Adrenal gland (tissue), 9 donors: ENCODE measurements at regions not wholly inside any gene's neighbourhood (a gene's known extent, or its start where the extent isn't known, plus 50 kb on each side); places are given as distances from the start of the nearest gene placed in this dataset.

ENCODE experiments used
- DNase-seq, 7 donors: peaks; one replicate each; pipeline ENCODE4 v3.0.0-alpha.2; 2019 to 2020
- H3K27ac ChIP-seq, 5 donors: fragments of 200-600 bp; sonication (generic) in 4 of 5; 1 replicate in 3 of 5; 2 replicates in 2 of 5; pipeline versions ENCODE4 v1.5.1 to v1.8.0; 2016 to 2020; ENCODE audit warnings: mild to moderate bottlenecking in 1 of 5
- H3K27me3 ChIP-seq: fragments of 200-600 bp; 2 replicates; pipeline ENCODE4 v1.8.0; 2021
- H3K36me3 ChIP-seq, 2 donors: fragments of 200-600 bp; replicated peaks in 1 of 2; 1 replicate in 1 of 2; 2 replicates in 1 of 2; pipeline versions ENCODE4 v1.5.1 to v1.8.0; 2018 to 2022
- H3K4me1 ChIP-seq, 2 donors: fragments of 200-600 bp; replicated peaks in 1 of 2; 1 replicate in 1 of 2; 2 replicates in 1 of 2; pipeline versions ENCODE4 v1.5.1 to v1.8.0; 2018 to 2021
- H3K4me3 ChIP-seq, 4 donors: fragments of 200-600 bp; sonication (generic) in 3 of 4; one replicate each; pipeline ENCODE4 v1.5.1; 2016 to 2018
- H3K9me3 ChIP-seq, 3 donors: fragments of 200-600 bp; sonication (generic) in 1 of 3; replicated peaks in 1 of 3; 1 replicate in 2 of 3; 2 replicates in 1 of 3; pipeline versions ENCODE4 v1.5.1 to v1.8.0; 2016 to 2021
- POLR2A ChIP-seq, 2 donors: fragments of 450-650 bp; IDR thresholded peaks; one replicate each; pipeline ENCODE4 v1.6.1; 2017; ENCODE audit warnings: antibody characterized with exemption in 2 of 2, mild to moderate bottlenecking in 2 of 2, moderate library complexity in 1 of 2
- WGBS, 4 donors: extraction: QIAGEN DNeasy Blood & Tissue Kit in 2 of 4; methylation state at CpG; one replicate each; pipeline versions ENCODE4 v1.1.5 to v1.1.7; 2013 to 2017; 5-methylcytosine and 5-hydroxymethylcytosine counted together
- intact Hi-C, 2 donors: fragments of 100-400 bp; cut with DNase I; formaldehyde crosslinking; loops; one replicate each; pipeline versions ENCODE4 v1.14.1 to v1.15.0; 2022 to 2023
- TF ChIP-seq, protein P1 (sequence below), 6 experiments: fragments of 450-650 bp in 4 of 6; fragments of 200-600 bp in 2 of 6; sonication (generic) in 1 of 6; IDR thresholded peaks; 1 replicate in 5 of 6; 2 replicates in 1 of 6; pipeline versions ENCODE4 v1.5.1 to v1.8.0; 2016 to 2021; ENCODE audit warnings: antibody characterized with exemption in 6 of 6, mild to moderate bottlenecking in 2 of 6, moderate library complexity in 1 of 6
- donor health status: healthy with polysubstance abuse.
- donor health status: Bipolar disorder and iron deficiency.
- donor health status: DM: yes; HTN: yes; CAD: no.
- donor health status: DM: no; HTN: no; CAD: no.
- donor health status: DM: no; HTN: no; CAD: no.

DNA sequence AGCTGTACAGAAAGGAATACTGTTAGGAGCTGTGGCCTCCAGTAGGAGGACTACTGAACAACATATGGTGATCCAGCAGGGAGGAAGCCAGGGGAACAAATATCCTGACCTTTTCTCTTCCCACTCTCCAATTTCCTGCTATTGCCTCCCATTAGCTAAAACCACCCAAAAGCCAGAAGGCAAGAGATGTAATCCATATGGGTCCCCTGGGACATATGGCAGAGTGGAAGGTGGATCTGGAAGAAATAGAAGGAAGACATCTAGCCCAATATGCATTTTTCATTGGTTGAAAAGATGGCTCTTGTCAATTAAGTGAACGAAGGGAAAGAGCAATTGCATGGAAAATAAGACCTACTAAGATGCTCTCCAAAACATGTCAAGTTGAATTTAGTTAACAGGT, 167.2 kb downstream of the CNTN3 start:
- Histone ChIP-seq H3K9me3 (no peaks in the 10 kb centered on the region), H3K4me3 (no peak overlapping the region), H3K27ac (no peak overlapping the region), H3K4me1 (no peaks in the 10 kb centered on the region), H3K36me3 (no peaks in the 10 kb centered on the region), H3K27me3 (no peaks in the 10 kb centered on the region)
- 59 to 77% (median 62%) methylated on average over 1 of the region's 1 CpG for WGBS, 4 donors
- intact Hi-C loops = no loop called here
- no peak for TF ChIP-seq POLR2A (IDR thresholded peaks at IDR 0.05)
- TF ChIP-seq, protein P1, sequence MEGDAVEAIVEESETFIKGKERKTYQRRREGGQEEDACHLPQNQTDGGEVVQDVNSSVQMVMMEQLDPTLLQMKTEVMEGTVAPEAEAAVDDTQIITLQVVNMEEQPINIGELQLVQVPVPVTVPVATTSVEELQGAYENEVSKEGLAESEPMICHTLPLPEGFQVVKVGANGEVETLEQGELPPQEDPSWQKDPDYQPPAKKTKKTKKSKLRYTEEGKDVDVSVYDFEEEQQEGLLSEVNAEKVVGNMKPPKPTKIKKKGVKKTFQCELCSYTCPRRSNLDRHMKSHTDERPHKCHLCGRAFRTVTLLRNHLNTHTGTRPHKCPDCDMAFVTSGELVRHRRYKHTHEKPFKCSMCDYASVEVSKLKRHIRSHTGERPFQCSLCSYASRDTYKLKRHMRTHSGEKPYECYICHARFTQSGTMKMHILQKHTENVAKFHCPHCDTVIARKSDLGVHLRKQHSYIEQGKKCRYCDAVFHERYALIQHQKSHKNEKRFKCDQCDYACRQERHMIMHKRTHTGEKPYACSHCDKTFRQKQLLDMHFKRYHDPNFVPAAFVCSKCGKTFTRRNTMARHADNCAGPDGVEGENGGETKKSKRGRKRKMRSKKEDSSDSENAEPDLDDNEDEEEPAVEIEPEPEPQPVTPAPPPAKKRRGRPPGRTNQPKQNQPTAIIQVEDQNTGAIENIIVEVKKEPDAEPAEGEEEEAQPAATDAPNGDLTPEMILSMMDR (IDR thresholded peaks at IDR 0.05) = no peak
- no peak for DNase-seq

DNA sequence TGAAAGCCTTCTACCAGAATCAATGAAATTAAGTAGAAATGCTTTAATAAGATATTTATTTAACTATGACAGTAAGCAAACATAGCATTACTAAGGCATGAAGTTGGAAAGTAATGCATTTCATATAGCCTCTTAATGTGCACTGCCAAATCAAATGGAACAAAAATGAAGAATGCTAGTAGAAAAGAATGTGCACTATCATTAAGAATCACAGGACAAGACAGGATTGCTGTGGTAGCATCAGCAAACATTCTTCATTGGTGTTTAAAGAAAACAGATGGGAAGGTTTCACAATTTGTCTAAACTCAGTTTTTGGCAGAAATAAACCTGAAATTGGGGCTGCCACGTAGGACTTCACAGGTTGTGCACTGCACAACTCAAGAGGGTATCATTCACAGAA, 168.9 kb downstream of the CNTN3 start:
- intact Hi-C loops = no loop called here
- DNase-seq = no peak
- Histone ChIP-seq H3K27ac (no peak overlapping the region), H3K4me1 (no peaks in the 10 kb centered on the region), H3K36me3 (no peaks in the 10 kb centered on the region), H3K9me3 (no peaks in the 10 kb centered on the region), H3K27me3 (no peaks in the 10 kb centered on the region), H3K4me3 (no peak overlapping the region)
- WGBS, 4 donors = 55 to 81% (median 59%) methylated on average over 1 of the region's 1 CpG
- no peak for TF ChIP-seq POLR2A (IDR thresholded peaks at IDR 0.05)
- TF ChIP-seq, protein P1 (IDR thresholded peaks at IDR 0.05) = no peak

- H3K27ac ChIP-seq = no peak overlapping the region
- H3K27me3 ChIP-seq = no peaks in the 10 kb centered on the region
- no peak for TF ChIP-seq POLR2A (IDR thresholded peaks at IDR 0.05)
- TF ChIP-seq, protein P1 (IDR thresholded peaks at IDR 0.05) = no peak
- intact Hi-C loops = no loop called here
- H3K36me3 ChIP-seq = no peaks in the 10 kb centered on the region
- H3K4me3 ChIP-seq = no peak overlapping the region
- H3K4me1 ChIP-seq = no peaks in the 10 kb centered on the region
- H3K9me3 ChIP-seq = no peaks in the 10 kb centered on the region
- no peak for DNase-seq
These were observed 171.4 kb downstream of the CNTN3 start for GRCh38 chr3:74443102-74443501.

- Histone ChIP-seq H3K4me3 (no peak overlapping the region), H3K27me3 (no peaks in the 10 kb centered on the region), H3K4me1 (no peaks in the 10 kb centered on the region), H3K9me3 (no peaks in the 10 kb centered on the region), H3K27ac (no peak overlapping the region), H3K36me3 (no peaks in the 10 kb centered on the region)
- no peak for DNase-seq
- TF ChIP-seq POLR2A (IDR thresholded peaks at IDR 0.05) = no peak
- intact Hi-C loops = no loop called here
These were observed 171.8 kb downstream of the CNTN3 start for GRCh38 chr3:74442683-74443082.

DNA sequence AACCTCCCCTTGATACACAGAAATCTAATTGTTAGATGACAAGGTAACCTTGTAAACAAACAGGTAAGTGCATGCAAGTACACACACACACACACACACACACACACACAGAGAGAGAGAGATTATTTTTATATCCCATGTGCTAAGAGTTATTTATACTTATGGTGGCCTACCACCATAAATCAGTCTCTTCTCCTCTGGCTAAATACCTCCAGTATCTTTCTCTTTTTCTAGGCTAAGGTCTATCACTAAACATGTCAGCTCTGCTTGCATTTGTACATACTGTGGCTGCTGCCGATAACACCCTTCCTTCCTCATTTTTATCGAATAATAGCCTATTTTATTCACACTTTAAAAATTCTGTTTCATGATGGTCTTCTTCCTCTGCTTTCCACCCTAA, 172.4 kb downstream of the CNTN3 start:
- no peaks in the 10 kb centered on the region for H3K4me1 ChIP-seq
- TF ChIP-seq, protein P1 (IDR thresholded peaks at IDR 0.05) = no peak
- TF ChIP-seq POLR2A (IDR thresholded peaks at IDR 0.05) = no peak
- H3K4me3 ChIP-seq = no peak overlapping the region
- 65 to 78% (median 74%) methylated on average over 2 of the region's 2 CpGs for WGBS, 4 donors
- H3K27me3 ChIP-seq = no peaks in the 10 kb centered on the region
- intact Hi-C loops = no loop called here
- no peaks in the 10 kb centered on the region for H3K9me3 ChIP-seq
- no peak for DNase-seq
- no peak overlapping the region for H3K27ac ChIP-seq
- H3K36me3 ChIP-seq = no peaks in the 10 kb centered on the region
